Epithelial cell of esophagus (primary cell): ENCODE measurements at regions not wholly inside any gene's neighbourhood (a gene's known extent, or its start where the extent isn't known, plus 50 kb on each side); places are given as distances from the start of the nearest gene placed in this dataset.

Experiments used
- DNase-seq: peaks from one replicate; pipeline ENCODE4 v3.0.0; 2010; ENCODE audit warnings: low read depth
- H3K4me3 ChIP-seq: 2 replicates; pipeline ENCODE4 v1.5.1; 2011; ENCODE audit warnings: mild to moderate bottlenecking, low read length, control low read depth
- TF ChIP-seq, protein P1 (sequence below): IDR thresholded peaks from 2 replicates; pipeline ENCODE4 v1.5.1; 2011; ENCODE audit warnings: low read depth, mild to moderate bottlenecking, low read length, control low read depth, inconsistent platforms; ENCODE audit not compliant: insufficient read depth; ENCODE audit errors: missing control alignments

DNA sequence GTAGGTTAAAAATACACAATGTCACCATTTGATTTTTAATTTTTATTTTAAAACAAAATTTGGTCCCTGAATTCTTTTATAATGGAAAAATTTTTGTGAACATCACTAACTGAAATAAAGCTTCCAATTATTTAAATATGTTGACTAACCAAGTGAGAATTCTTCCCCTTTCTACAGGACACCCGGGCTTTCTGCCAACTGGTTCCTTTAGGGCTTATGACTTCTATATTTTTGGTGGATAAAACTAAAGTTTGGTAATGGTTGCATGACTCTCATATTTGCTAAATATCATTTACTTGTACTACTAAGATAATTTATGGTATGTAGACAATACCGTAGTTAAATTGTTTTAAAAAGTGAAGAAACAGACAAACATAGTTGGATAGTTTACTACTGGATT, 291.0 kb upstream of the DOK6 start:
- DNase-seq, result no peak
- TF ChIP-seq, protein P1, sequence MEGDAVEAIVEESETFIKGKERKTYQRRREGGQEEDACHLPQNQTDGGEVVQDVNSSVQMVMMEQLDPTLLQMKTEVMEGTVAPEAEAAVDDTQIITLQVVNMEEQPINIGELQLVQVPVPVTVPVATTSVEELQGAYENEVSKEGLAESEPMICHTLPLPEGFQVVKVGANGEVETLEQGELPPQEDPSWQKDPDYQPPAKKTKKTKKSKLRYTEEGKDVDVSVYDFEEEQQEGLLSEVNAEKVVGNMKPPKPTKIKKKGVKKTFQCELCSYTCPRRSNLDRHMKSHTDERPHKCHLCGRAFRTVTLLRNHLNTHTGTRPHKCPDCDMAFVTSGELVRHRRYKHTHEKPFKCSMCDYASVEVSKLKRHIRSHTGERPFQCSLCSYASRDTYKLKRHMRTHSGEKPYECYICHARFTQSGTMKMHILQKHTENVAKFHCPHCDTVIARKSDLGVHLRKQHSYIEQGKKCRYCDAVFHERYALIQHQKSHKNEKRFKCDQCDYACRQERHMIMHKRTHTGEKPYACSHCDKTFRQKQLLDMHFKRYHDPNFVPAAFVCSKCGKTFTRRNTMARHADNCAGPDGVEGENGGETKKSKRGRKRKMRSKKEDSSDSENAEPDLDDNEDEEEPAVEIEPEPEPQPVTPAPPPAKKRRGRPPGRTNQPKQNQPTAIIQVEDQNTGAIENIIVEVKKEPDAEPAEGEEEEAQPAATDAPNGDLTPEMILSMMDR, result no peak
- H3K4me3 ChIP-seq, result no peak overlapping the region

DNA sequence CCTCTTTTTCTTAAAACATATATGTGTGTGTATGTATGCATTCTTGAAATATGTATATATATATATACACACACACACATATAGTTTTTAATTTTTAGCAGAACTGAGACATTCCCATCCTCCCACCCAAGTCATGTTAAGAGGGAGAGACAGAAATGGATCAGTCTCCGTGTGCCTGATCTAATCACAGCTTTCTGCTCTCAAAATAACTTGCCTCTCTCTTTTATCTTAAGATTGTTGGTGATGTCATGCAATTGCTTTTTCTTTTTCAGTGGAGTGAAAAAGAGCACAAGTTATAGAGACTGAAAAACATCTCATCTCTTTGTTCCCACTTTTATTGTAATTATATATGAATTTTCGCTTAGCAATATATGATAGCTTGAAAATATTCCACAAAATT, 279.9 kb upstream of the DOK6 start:
- TF ChIP-seq, protein P1, result no peak
- no peak for DNase-seq
- H3K4me3 ChIP-seq, result no peak overlapping the region

DNA sequence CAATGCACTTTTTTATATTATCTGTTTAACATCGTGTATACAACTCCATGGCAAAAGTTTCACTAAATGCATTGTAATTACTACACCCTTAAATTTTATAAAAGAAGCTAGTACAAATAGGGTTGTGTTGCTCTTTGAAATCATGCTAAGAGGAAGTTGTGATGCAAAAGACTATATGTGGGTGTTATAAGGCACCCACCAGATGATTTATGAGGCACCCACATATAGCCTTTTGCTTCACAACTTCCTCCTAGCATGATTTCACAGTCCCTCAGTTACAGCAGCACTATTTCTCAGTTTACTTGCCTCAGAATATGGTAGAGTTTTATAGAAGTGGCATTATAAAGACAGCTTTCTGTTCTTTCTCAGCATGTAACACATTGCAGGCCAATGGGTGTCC, 277.3 kb upstream of the DOK6 start:
- TF ChIP-seq, protein P1, result no peak
- H3K4me3 ChIP-seq, result no peak overlapping the region
- DNase-seq, result no peak

DNA sequence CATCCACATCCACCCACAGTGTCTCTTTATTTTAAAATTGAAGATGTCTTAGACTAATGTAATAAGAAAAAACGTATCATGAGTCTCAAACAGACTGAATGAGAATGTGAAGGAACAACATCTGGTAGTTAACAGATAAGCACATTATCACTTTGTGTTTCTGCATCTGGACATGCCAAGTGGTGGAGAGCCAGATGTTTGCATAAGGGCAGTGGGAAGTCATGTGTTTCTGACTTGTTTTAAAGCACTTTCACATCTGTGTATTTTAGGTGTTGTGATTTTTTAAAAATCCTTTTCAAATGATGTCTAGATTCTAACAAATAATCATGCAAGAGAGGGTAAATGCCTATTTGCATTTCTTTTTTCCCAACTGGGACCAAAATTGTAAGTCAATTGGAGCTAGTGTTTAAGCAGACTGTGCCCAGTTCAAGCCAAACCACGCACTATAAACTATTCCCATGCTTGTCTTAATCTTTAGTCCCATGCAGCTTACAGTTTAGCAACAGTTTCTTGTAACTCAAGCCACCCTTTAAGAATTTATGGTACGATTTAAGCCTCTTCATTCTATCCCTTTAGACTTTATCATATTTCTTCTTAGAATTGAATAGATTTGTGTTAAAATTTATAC, 272.7 kb upstream of the DOK6 start:
- H3K4me3 ChIP-seq, result no peak overlapping the region
- TF ChIP-seq, protein P1, result no peak
- no peak for DNase-seq

DNA sequence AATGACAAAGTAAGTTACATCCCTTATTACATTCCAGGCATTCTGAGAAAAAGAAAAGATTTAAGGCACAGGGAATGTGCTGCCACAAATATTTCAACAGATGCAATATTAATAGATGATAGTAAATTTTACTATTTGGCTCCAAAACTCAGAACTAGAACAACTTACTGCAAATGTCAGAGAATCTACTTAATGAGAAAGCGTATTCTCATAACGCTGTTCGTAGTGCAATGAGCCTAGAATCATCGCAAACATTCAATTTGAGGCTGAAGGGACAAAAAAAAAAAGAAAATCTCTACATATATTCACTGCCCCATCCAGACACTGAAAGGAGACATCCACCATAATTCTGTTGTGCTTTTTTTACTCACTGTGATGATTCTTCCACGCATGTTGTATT, 272.1 kb upstream of the DOK6 start:
- TF ChIP-seq, protein P1, result no peak
- H3K4me3 ChIP-seq, result no peak overlapping the region

DNA sequence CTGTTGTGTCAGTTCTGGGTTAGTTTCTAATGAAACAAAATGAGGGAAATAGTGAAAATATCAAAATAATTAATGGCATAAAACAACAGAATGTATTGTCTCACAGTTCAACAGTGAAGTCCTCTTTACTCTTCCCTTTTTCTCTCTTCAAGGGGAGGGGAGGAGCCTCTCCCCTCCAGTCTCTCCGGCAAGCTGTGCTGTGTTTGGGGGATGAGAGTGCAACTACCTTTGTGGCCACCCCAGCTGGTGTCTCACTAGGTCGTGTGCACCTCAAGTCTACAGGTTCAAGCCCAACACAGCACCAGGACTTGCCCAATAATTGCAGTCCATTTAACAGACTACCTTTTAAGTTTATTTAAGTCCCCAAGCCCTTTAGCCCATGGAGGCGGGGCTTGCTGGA, 271.7 kb upstream of the DOK6 start:
- no peak overlapping the region for H3K4me3 ChIP-seq
- no peak for DNase-seq
- TF ChIP-seq, protein P1, result no peak

More for the DNA sequence above, 272.1 kb upstream of the DOK6 start:
- no peak for DNase-seq

DNA sequence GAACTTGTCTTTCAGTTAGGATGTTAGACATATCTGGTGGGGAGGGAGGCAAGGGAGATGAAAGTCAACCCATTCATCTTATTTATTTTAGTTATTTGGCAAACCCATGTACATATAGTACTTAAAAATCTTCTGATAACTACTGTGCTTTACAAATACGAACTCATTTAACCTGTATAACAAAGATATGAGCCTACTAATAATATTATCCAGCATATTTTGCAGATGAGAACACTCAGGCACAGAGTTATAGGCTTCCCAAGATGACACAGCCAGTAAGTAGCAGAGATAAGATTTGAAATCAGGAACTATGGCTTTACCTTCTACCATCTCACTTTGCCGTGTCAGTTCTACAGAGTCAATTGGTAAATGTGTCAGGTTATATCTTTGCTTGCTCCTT, 262.6 kb upstream of the DOK6 start:
- no peak for DNase-seq
- H3K4me3 ChIP-seq, result no peak overlapping the region
- TF ChIP-seq, protein P1, result no peak
